ENCODE measurements at regions not wholly inside any gene's neighbourhood (a gene's known extent, or its start where the extent isn't known, plus 50 kb on each side); places are given as distances from the start of the nearest gene placed in this dataset.
"Not testable (repeated sequence)": the region's sequence is repeated elsewhere in the genome, so short reads cannot be mapped to it uniquely, and the experiment has no call there.

- no peaks in the 10 kb centered on the region for H3K9me3 ChIP-seq
- intact Hi-C loops (cut with DNase I; ENCODE audit: low total_unique reads): no loop called here
- no peak overlapping the region for H3K4me3 ChIP-seq
- no peaks in the 10 kb centered on the region for H3K4me1 ChIP-seq
- DNase-seq: no peak
- no peak overlapping the region for H3K27ac ChIP-seq
- 56 to 75% methylated on average over 3 of the region's 3 CpGs for WGBS, 2 donors
- no peak for TF ChIP-seq CTCF (IDR thresholded peaks at IDR 0.05)
- TF ChIP-seq POLR2A (IDR thresholded peaks at IDR 0.05): no peak
- no peaks in the 10 kb centered on the region for H3K27me3 ChIP-seq
- no peaks in the 10 kb centered on the region for H3K36me3 ChIP-seq (ENCODE audit: low read depth, missing control alignments)
Measured at GRCh38 chr13:78867655-78868054, 208.7 kb upstream of the OBI1 start.

- H3K36me3 ChIP-seq (ENCODE audit: low read depth, missing control alignments); intact Hi-C loops (cut with DNase I; ENCODE audit: low total_unique reads); DNase-seq; H3K9me3 ChIP-seq; H3K4me3 ChIP-seq; H3K4me1 ChIP-seq; H3K27me3 ChIP-seq; H3K27ac ChIP-seq: not testable (repeated sequence)
- WGBS, 2 donors: 71 to 80% methylated on average over 1 to 5 of the region's 6 CpGs
Measured at GRCh38 chr13:78866076-78866475, 207.1 kb upstream of the OBI1 start.

DNA sequence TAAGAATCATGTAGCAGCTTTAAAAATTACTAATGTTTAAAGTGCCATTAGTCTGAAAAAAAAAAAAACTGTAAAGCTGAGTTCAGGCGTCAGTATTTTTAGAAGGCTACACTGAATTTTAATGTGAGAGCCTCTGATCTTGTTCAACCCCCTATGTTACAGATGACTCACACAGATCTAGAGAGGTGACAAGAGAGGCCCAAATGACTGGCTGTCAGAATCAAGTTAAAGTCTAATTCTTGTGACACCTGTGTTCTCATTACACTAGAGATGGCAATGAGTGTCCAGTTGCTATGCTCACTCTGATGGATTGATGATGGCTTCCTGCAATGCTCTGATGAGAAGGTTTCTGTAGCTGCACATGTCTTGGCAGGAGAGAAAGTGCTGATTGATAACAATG lies 203.5 kb upstream of the OBI1 start:
- Histone ChIP-seq H3K36me3 (ENCODE audit: low read depth, missing control alignments) (no peaks in the 10 kb centered on the region), H3K27me3 (no peaks in the 10 kb centered on the region), H3K4me1 (no peaks in the 10 kb centered on the region), H3K27ac (no peak overlapping the region), H3K4me3 (no peak overlapping the region), H3K9me3 (no peaks in the 10 kb centered on the region)
- DNase-seq: no peak
- intact Hi-C loops (cut with DNase I; ENCODE audit: low total_unique reads): no loop called here
- TF ChIP-seq POLR2A (IDR thresholded peaks at IDR 0.05): no peak
- no peak for TF ChIP-seq CTCF (IDR thresholded peaks at IDR 0.05)
- 83 to 90% methylated on average over 1 of the region's 1 CpG for WGBS, 2 donors

- intact Hi-C loops (cut with DNase I; ENCODE audit: low total_unique reads): no loop called here
- WGBS, 2 donors: 89% methylated on average over 1 of the region's 1 CpG; no CpG with 5 or more reads in 1 of the 2 donors
- no peaks in the 10 kb centered on the region for H3K27me3 ChIP-seq
- DNase-seq: no peak
- H3K4me3 ChIP-seq: no peak overlapping the region
- H3K27ac ChIP-seq: no peak overlapping the region
- no peaks in the 10 kb centered on the region for H3K36me3 ChIP-seq (ENCODE audit: low read depth, missing control alignments)
- TF ChIP-seq CTCF (IDR thresholded peaks at IDR 0.05): no peak
- TF ChIP-seq POLR2A (IDR thresholded peaks at IDR 0.05): no peak
- H3K9me3 ChIP-seq: no peaks in the 10 kb centered on the region
- no peaks in the 10 kb centered on the region for H3K4me1 ChIP-seq
Measured at GRCh38 chr13:78852709-78853108, 193.8 kb upstream of the OBI1 start.

- Histone ChIP-seq H3K27ac (no peak overlapping the region), H3K36me3 (ENCODE audit: low read depth, missing control alignments) (no peaks in the 10 kb centered on the region), H3K4me1 (no peaks in the 10 kb centered on the region), H3K4me3 (no peak overlapping the region), H3K9me3 (no peaks in the 10 kb centered on the region), H3K27me3 (no peaks in the 10 kb centered on the region)
- WGBS, 2 donors: 65 to 72% methylated on average over 3 of the region's 3 CpGs
- intact Hi-C loops (cut with DNase I; ENCODE audit: low total_unique reads): no loop called here
- DNase-seq: no peak
- TF ChIP-seq CTCF (IDR thresholded peaks at IDR 0.05) (no peak), POLR2A (IDR thresholded peaks at IDR 0.05) (no peak)
Measured at GRCh38 chr13:78845656-78846365, 186.9 kb upstream of the OBI1 start.
